GM19324 (cell line): ENCODE measurements at regions not wholly inside any gene's neighbourhood (a gene's known extent, or its start where the extent isn't known, plus 50 kb on each side); places are given as distances from the start of the nearest gene placed in this dataset.

Experiments
- ATAC-seq: cut with Tn5 transposase; IDR thresholded peaks from one replicate; pipeline ENCODE4 v1.9.1; 2021; ENCODE audit warnings: mild to moderate bottlenecking, moderate library complexity; ENCODE audit not compliant: unreplicated experiment, low FRiP score

GRCh38 chr3:115513416-115513800 is 109.9 kb upstream of the GAP43 start:
- ATAC-seq, result no peak

GRCh38 chr3:115517457-115518050 is 105.8 kb upstream of the GAP43 start:
- ATAC-seq, result no peak

- no peak for ATAC-seq
Observed at GRCh38 chr3:115518100-115518852, 105.0 kb upstream of the GAP43 start.

- no peak for ATAC-seq
Observed at GRCh38 chr3:115520241-115520640, 103.1 kb upstream of the GAP43 start.

GRCh38 chr3:115520651-115521245 is 102.6 kb upstream of the GAP43 start:
- ATAC-seq, result no peak

GRCh38 chr3:115523458-115523857 is 99.9 kb upstream of the GAP43 start:
- no peak for ATAC-seq

GRCh38 chr3:115524549-115524948 is 98.8 kb upstream of the GAP43 start:
- ATAC-seq, result no peak

GRCh38 chr3:115525731-115526130 is 97.6 kb upstream of the GAP43 start:
- no peak for ATAC-seq

- ATAC-seq, result no peak
Observed at GRCh38 chr3:115533218-115533617, 90.1 kb upstream of the GAP43 start.

GRCh38 chr3:115536171-115536570 is 87.1 kb upstream of the GAP43 start:
- ATAC-seq, result no peak

GRCh38 chr3:115537669-115538068 is 85.6 kb upstream of the GAP43 start:
- ATAC-seq, result no peak

- no peak for ATAC-seq
Observed at GRCh38 chr3:115547207-115547606, 76.1 kb upstream of the GAP43 start.

GRCh38 chr3:115548611-115549010 is 74.7 kb upstream of the GAP43 start:
- no peak for ATAC-seq

- no peak for ATAC-seq
Observed at GRCh38 chr3:115549071-115549470, 74.2 kb upstream of the GAP43 start.

- no peak for ATAC-seq
Observed at GRCh38 chr3:115550285-115550761, 73.0 kb upstream of the GAP43 start.

GRCh38 chr3:115551016-115551415 is 72.3 kb upstream of the GAP43 start:
- no peak for ATAC-seq

GRCh38 chr3:115552007-115552406 is 71.3 kb upstream of the GAP43 start:
- no peak for ATAC-seq

- no peak for ATAC-seq
Observed at GRCh38 chr3:115553796-115554486, 69.4 kb upstream of the GAP43 start.

- no peak for ATAC-seq
Observed at GRCh38 chr3:115554487-115554807, 68.9 kb upstream of the GAP43 start.

GRCh38 chr3:115562636-115563267 is 60.6 kb upstream of the GAP43 start:
- no peak for ATAC-seq

GRCh38 chr3:115563984-115564383 is 59.3 kb upstream of the GAP43 start:
- no peak for ATAC-seq
